HG02588 (cell line): ENCODE measurements at regions not wholly inside any gene's neighbourhood (a gene's known extent, or its start where the extent isn't known, plus 50 kb on each side); places are given as distances from the start of the nearest gene placed in this dataset.
A peak's percentile ranks its signal among the peaks of the same experiment; 100 is the strongest.

Source experiments
- ATAC-seq: cut with Tn5 transposase; IDR thresholded peaks from one replicate; pipeline ENCODE4 v1.9.1; 2021; ENCODE audit warnings: mild to moderate bottlenecking, moderate library complexity; ENCODE audit not compliant: unreplicated experiment

- no peak for ATAC-seq
Measured at GRCh38 chr4:167469436-167469835, 235.1 kb upstream of the SPOCK3 start.

- ATAC-seq: no peak
Measured at GRCh38 chr4:167475951-167476350, 241.7 kb upstream of the SPOCK3 start.

GRCh38 chr4:167492007-167492406 lies 257.7 kb upstream of the SPOCK3 start:
- ATAC-seq: no peak

- no peak for ATAC-seq
Measured at GRCh38 chr4:167509551-167509950, 275.3 kb upstream of the SPOCK3 start.

GRCh38 chr4:167524091-167524490 lies 289.8 kb upstream of the SPOCK3 start:
- ATAC-seq: no peak

GRCh38 chr4:167537761-167538160 lies 303.5 kb upstream of the SPOCK3 start:
- no peak for ATAC-seq

- ATAC-seq: no peak
Measured at GRCh38 chr4:167541286-167541685, 307.0 kb upstream of the SPOCK3 start.

- ATAC-seq: no peak
Measured at GRCh38 chr4:167544391-167544790, 310.1 kb upstream of the SPOCK3 start.

- ATAC-seq: no peak
Measured at GRCh38 chr4:167550021-167550420, 315.7 kb upstream of the SPOCK3 start.

GRCh38 chr4:167555338-167556022 lies 321.2 kb upstream of the SPOCK3 start:
- peak; percentile 76 for ATAC-seq

GRCh38 chr4:167578906-167579305 lies 344.6 kb upstream of the SPOCK3 start:
- ATAC-seq: no peak

GRCh38 chr4:167581449-167581965 lies 347.2 kb upstream of the SPOCK3 start:
- ATAC-seq: no peak

GRCh38 chr4:167587361-167587760 lies 353.1 kb upstream of the SPOCK3 start:
- no peak for ATAC-seq

- no peak for ATAC-seq
Measured at GRCh38 chr4:167595898-167596297, 361.6 kb upstream of the SPOCK3 start.

- ATAC-seq: no peak
Measured at GRCh38 chr4:167602157-167602556, 367.9 kb upstream of the SPOCK3 start.

- ATAC-seq: no peak
Measured at GRCh38 chr4:167606551-167606950, 372.3 kb upstream of the SPOCK3 start.

- ATAC-seq: no peak
Measured at GRCh38 chr4:167613381-167613780, 379.1 kb upstream of the SPOCK3 start.

GRCh38 chr4:167614866-167615265 lies 380.6 kb upstream of the SPOCK3 start:
- ATAC-seq: no peak

GRCh38 chr4:167616476-167616875 lies 382.2 kb upstream of the SPOCK3 start:
- no peak for ATAC-seq

- peak; percentile 96 for ATAC-seq
Measured at GRCh38 chr4:167622481-167623240, 388.4 kb upstream of the SPOCK3 start.

- no peak for ATAC-seq
Measured at GRCh38 chr4:167623241-167623572, 388.9 kb upstream of the SPOCK3 start.

- no peak for ATAC-seq
Measured at GRCh38 chr4:167629272-167629671, 395.0 kb upstream of the SPOCK3 start.
